ENCODE measurements at regions not wholly inside any gene's neighbourhood (a gene's known extent, or its start where the extent isn't known, plus 50 kb on each side); places are given as distances from the start of the nearest gene placed in this dataset.

GRCh38 chr1:82849460-82849859, 1048.7 kb downstream of the ADGRL2 start:
- no peak for DNase-seq (ENCODE audit: extremely low read depth, low read depth)
- TF ChIP-seq, protein P1, sequence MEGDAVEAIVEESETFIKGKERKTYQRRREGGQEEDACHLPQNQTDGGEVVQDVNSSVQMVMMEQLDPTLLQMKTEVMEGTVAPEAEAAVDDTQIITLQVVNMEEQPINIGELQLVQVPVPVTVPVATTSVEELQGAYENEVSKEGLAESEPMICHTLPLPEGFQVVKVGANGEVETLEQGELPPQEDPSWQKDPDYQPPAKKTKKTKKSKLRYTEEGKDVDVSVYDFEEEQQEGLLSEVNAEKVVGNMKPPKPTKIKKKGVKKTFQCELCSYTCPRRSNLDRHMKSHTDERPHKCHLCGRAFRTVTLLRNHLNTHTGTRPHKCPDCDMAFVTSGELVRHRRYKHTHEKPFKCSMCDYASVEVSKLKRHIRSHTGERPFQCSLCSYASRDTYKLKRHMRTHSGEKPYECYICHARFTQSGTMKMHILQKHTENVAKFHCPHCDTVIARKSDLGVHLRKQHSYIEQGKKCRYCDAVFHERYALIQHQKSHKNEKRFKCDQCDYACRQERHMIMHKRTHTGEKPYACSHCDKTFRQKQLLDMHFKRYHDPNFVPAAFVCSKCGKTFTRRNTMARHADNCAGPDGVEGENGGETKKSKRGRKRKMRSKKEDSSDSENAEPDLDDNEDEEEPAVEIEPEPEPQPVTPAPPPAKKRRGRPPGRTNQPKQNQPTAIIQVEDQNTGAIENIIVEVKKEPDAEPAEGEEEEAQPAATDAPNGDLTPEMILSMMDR (IDR thresholded peaks at IDR 0.05; ENCODE audit: low read depth, low read length) = no peak

DNA sequence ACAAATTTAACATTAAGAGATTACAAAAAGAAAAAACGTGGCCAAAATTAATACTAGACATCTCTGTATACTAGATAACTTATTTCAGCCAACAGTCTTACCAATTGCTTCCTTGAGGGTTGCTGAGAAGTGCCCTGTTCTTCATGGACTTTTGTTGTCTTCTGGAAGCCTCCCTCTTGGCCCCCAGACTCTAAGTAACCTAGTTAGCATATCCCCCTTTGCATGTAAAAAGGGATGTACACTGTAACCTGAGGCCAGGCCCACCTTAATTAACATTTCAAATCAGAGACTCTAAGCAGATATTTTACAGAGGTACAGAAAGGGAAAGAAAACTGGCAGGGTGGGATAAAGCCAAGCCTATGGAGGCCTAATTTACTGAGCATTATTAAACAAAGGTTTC, 1047.3 kb downstream of the ADGRL2 start:
- TF ChIP-seq, protein P1 (IDR thresholded peaks at IDR 0.05; ENCODE audit: low read depth, low read length) = no peak

DNA sequence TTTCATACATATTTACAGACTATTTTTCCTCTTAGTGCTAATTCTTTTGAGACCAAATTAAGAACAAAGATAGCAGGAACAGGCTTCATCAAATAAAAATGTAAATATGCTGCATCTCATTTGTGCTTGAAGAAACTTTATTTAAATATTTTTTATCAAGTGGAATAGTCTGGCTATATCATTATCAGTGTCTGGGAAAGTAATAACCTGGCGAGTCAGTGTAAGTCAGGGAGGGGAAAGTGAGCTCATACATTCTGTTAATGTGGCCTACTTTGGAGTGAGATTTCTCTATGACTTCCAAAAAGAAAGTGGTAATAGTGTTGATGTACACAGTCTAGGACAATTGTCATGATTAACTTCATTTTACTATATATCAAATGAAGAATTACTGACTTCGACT, 1045.1 kb downstream of the ADGRL2 start:
- DNase-seq (ENCODE audit: extremely low read depth, low read depth) = no peak
- TF ChIP-seq, protein P1 (IDR thresholded peaks at IDR 0.05; ENCODE audit: low read depth, low read length) = no peak

More for the DNA sequence above, 1047.3 kb downstream of the ADGRL2 start:
- DNase-seq (ENCODE audit: extremely low read depth, low read depth) = no peak

GRCh38 chr1:82844911-82845827, 1044.4 kb downstream of the ADGRL2 start:
- DNase-seq (ENCODE audit: extremely low read depth, low read depth) = no peak
- TF ChIP-seq, protein P1 (IDR thresholded peaks at IDR 0.05; ENCODE audit: low read depth, low read length) = no peak

GRCh38 chr1:82844447-82844846, 1043.7 kb downstream of the ADGRL2 start:
- TF ChIP-seq, protein P1 (IDR thresholded peaks at IDR 0.05; ENCODE audit: low read depth, low read length) = no peak
- DNase-seq (ENCODE audit: extremely low read depth, low read depth) = no peak

GRCh38 chr1:82843876-82844275, 1043.1 kb downstream of the ADGRL2 start:
- TF ChIP-seq, protein P1 (IDR thresholded peaks at IDR 0.05; ENCODE audit: low read depth, low read length) = no peak
- DNase-seq (ENCODE audit: extremely low read depth, low read depth) = no peak

GRCh38 chr1:82840192-82840591, 1039.5 kb downstream of the ADGRL2 start:
- DNase-seq (ENCODE audit: extremely low read depth, low read depth) = no peak
- TF ChIP-seq, protein P1 (IDR thresholded peaks at IDR 0.05; ENCODE audit: low read depth, low read length) = no peak

All from AG09319 (cell line).